H9 (cell line): ENCODE measurements at regions not wholly inside any gene's neighbourhood (a gene's known extent, or its start where the extent isn't known, plus 50 kb on each side); places are given as distances from the start of the nearest gene placed in this dataset.

Experiments used
- DNase-seq: peaks from one replicate; pipeline ENCODE4 v3.0.0-alpha.2; 2017
- H2AFZ ChIP-seq: one replicate; pipeline ENCODE4 v1.6.1; 2013; ENCODE audit warnings: mild to moderate bottlenecking, low read length, control low read depth, moderate library complexity
- H2AK5ac ChIP-seq: 2 replicates; pipeline ENCODE4 v1.6.1; 2013; ENCODE audit warnings: low read length, control low read depth, mixed read lengths; ENCODE audit not compliant: insufficient read length
- H2BK120ac ChIP-seq: one replicate; pipeline ENCODE4 v1.6.1; 2013; ENCODE audit warnings: low read depth, mild to moderate bottlenecking, low read length, control low read depth, inconsistent platforms; ENCODE audit not compliant: poor library complexity, severe bottlenecking
- H2BK12ac ChIP-seq: 2 replicates; pipeline ENCODE4 v1.6.1; 2013; ENCODE audit warnings: low read length, control low read depth, mixed read lengths, low read depth; ENCODE audit not compliant: insufficient read length
- H2BK15ac ChIP-seq: 2 replicates; pipeline ENCODE4 v1.6.1; 2013; ENCODE audit warnings: low read depth, low read length, control low read depth
- H2BK20ac ChIP-seq: one replicate; pipeline ENCODE4 v1.6.1; 2013; ENCODE audit warnings: low read depth, mild to moderate bottlenecking, low read length, control low read depth, inconsistent platforms; ENCODE audit not compliant: poor library complexity, severe bottlenecking
- H2BK5ac ChIP-seq: 2 replicates; pipeline ENCODE4 v1.6.1; 2013; ENCODE audit warnings: low read length, control low read depth, mixed read lengths; ENCODE audit not compliant: insufficient read length
- H3K14ac ChIP-seq: 2 replicates; pipeline ENCODE4 v1.6.1; 2013; ENCODE audit warnings: low read length, control low read depth; ENCODE audit not compliant: insufficient read depth
- H3K18ac ChIP-seq: 2 replicates; pipeline ENCODE4 v1.6.1; 2013; ENCODE audit warnings: low read depth, mild to moderate bottlenecking, mixed read lengths, low read length, control low read depth; ENCODE audit not compliant: insufficient read length
- H3K23ac ChIP-seq: 2 replicates; pipeline ENCODE4 v1.6.1; 2013; ENCODE audit warnings: low read length, control low read depth, mixed read lengths, low read depth; ENCODE audit not compliant: insufficient read length
- H3K23me2 ChIP-seq: 2 replicates; pipeline ENCODE4 v1.6.1; 2013; ENCODE audit warnings: low read depth, mild to moderate bottlenecking, mixed read lengths, low read length, control low read depth; ENCODE audit not compliant: insufficient read length, poor library complexity, severe bottlenecking
- H3K27ac ChIP-seq: 2 replicates; pipeline ENCODE4 v1.5.1; 2013; ENCODE audit warnings: low read length, control low read depth, mixed read lengths, low read depth; ENCODE audit not compliant: insufficient read length
- H3K27me3 ChIP-seq: 2 replicates; pipeline ENCODE4 v1.6.1; 2013; ENCODE audit warnings: low read length, control low read depth, inconsistent platforms; ENCODE audit not compliant: insufficient read depth
- H3K4ac ChIP-seq: 2 replicates; pipeline ENCODE4 v1.6.1; 2013; ENCODE audit warnings: low read depth, mild to moderate bottlenecking, control low read depth, inconsistent platforms, low read length, moderate library complexity
- H3K4me1 ChIP-seq: 2 replicates; pipeline ENCODE4 v1.6.1; 2013; ENCODE audit warnings: low read length, control low read depth, inconsistent platforms; ENCODE audit not compliant: insufficient read depth
- H3K4me2 ChIP-seq: 2 replicates; pipeline ENCODE4 v1.6.1; 2013; ENCODE audit warnings: low read length, control low read depth, mixed read lengths; ENCODE audit not compliant: insufficient read length, insufficient read depth
- H3K56ac ChIP-seq: 2 replicates; pipeline ENCODE4 v1.6.1; 2013; ENCODE audit warnings: low read depth, mild to moderate bottlenecking, mixed read lengths, low read length, control low read depth; ENCODE audit not compliant: insufficient read length
- H3K79me1 ChIP-seq: 2 replicates; pipeline ENCODE4 v1.6.1; 2013; ENCODE audit warnings: low read depth, mild to moderate bottlenecking, moderate library complexity, low read length, control low read depth, inconsistent platforms; ENCODE audit not compliant: insufficient read depth, poor library complexity, severe bottlenecking
- H3K79me2 ChIP-seq: 2 replicates; pipeline ENCODE4 v1.6.1; 2013; ENCODE audit warnings: low read length, control low read depth, inconsistent platforms; ENCODE audit not compliant: insufficient read depth
- H3K9ac ChIP-seq: 2 replicates; pipeline ENCODE4 v1.6.1; 2013; ENCODE audit warnings: low read length, control low read depth, mixed read lengths; ENCODE audit not compliant: insufficient read length; ENCODE audit errors: extremely low read depth
- H3K9me3 ChIP-seq: one replicate; pipeline ENCODE4 v1.6.1; 2013; ENCODE audit warnings: low read depth, low read length, inconsistent platforms; ENCODE audit not compliant: control insufficient read depth
- H3T11ph ChIP-seq: one replicate; pipeline ENCODE4 v1.6.1; 2013; ENCODE audit warnings: mild to moderate bottlenecking, low read length, control low read depth, inconsistent platforms
- H4K20me1 ChIP-seq: one replicate; pipeline ENCODE4 v1.6.1; 2013; ENCODE audit not compliant: control insufficient read depth, insufficient read length, insufficient read depth
- H4K5ac ChIP-seq: 2 replicates; pipeline ENCODE4 v1.6.1; 2013; ENCODE audit warnings: low read depth, mild to moderate bottlenecking, mixed read lengths, low read length, control low read depth; ENCODE audit not compliant: insufficient read length
- H4K8ac ChIP-seq: replicated peaks from 2 replicates; pipeline ENCODE4 v1.6.1; 2013; ENCODE audit warnings: low read length, control low read depth, mixed read lengths, low read depth; ENCODE audit not compliant: insufficient read length
- H4K91ac ChIP-seq: 2 replicates; pipeline ENCODE4 v1.6.1; 2013; ENCODE audit warnings: low read depth, mild to moderate bottlenecking, moderate library complexity, mixed read lengths, low read length, control low read depth; ENCODE audit not compliant: insufficient read length
- H3K27ac Mint-ChIP-seq, 3 experiments: 2 replicates in 2 of 3; 3 replicates in 1 of 3; pipeline ENCODE4 v1.8.0; 2020 to 2021; ENCODE audit warnings: mixed read lengths in 3 of 3, mild to moderate bottlenecking in 1 of 3, moderate library complexity in 1 of 3
- H3K27me3 Mint-ChIP-seq: 2 replicates; pipeline ENCODE4 v1.8.0; 2021; ENCODE audit warnings: low read depth, mild to moderate bottlenecking, moderate library complexity, mixed read lengths
- H3K36me3 Mint-ChIP-seq, 3 experiments: 2 replicates in 2 of 3; 3 replicates in 1 of 3; pipeline ENCODE4 v1.8.0; 2020 to 2021; ENCODE audit warnings: low read depth in 3 of 3, mixed read lengths in 3 of 3; ENCODE audit not compliant: insufficient read depth in 1 of 3
- H3K4me1 Mint-ChIP-seq, 2 experiments: 2 replicates each; pipeline ENCODE4 v1.8.0; 2020; ENCODE audit warnings: mixed read lengths in 2 of 2
- H3K4me3 Mint-ChIP-seq, 2 experiments: 2 replicates in 1 of 2; 3 replicates in 1 of 2; pipeline ENCODE4 v1.8.0; 2020 to 2021; ENCODE audit warnings: mild to moderate bottlenecking in 2 of 2, mixed read lengths in 2 of 2, moderate library complexity in 1 of 2
- H3K9me3 Mint-ChIP-seq, 2 experiments: 2 replicates in 1 of 2; 3 replicates in 1 of 2; pipeline ENCODE4 v1.8.0; 2020; ENCODE audit warnings: mild to moderate bottlenecking in 2 of 2, mixed read lengths in 2 of 2, moderate library complexity in 1 of 2
- WGBS: extraction: QIAGEN DNeasy Blood & Tissue Kit; methylation state at CpG from one replicate; pipeline ENCODE4 v1.1.7; 2013; ENCODE audit warnings: missing lambda C conversion rate, low lambda C conversion rate, mixed read lengths; ENCODE audit not compliant: insufficient read length; ENCODE audit errors: extremely low coverage; 5-methylcytosine and 5-hydroxymethylcytosine counted together
- TF ChIP-seq, protein P1 (sequence below): fragments of 200-600 bp; sonication (generic); conservative IDR thresholded peaks from 3 replicates; pipeline ENCODE4 v1.8.0; 2021; ENCODE audit warnings: antibody characterized with exemption, mild to moderate bottlenecking

DNA sequence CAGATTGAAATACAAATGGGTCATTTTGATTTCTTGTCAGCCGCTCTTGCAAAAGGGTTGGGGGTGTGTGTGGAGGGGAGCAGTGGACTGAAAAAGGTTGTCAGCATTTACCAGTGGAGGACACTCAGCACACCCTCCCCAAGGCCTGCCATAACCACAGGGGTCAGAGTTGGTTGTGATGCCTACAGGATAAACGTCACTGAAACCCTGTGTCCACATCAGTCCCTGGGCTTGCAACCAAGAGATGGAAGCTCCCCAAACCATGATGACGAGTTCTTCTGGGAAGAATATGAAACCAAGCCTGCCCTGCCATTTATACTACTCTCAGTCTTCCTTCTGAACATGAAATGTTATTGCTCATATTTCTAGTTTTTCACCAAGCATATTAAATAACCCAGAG, 54.0 kb upstream of the UMPS start:
- no peaks in the 10 kb centered on the region for H3K79me1 ChIP-seq
- no peak overlapping the region for H2BK120ac ChIP-seq
- H3K9ac ChIP-seq = no peak overlapping the region
- no peak overlapping the region for H4K8ac ChIP-seq
- DNase-seq = no peak
- TF ChIP-seq, protein P1, sequence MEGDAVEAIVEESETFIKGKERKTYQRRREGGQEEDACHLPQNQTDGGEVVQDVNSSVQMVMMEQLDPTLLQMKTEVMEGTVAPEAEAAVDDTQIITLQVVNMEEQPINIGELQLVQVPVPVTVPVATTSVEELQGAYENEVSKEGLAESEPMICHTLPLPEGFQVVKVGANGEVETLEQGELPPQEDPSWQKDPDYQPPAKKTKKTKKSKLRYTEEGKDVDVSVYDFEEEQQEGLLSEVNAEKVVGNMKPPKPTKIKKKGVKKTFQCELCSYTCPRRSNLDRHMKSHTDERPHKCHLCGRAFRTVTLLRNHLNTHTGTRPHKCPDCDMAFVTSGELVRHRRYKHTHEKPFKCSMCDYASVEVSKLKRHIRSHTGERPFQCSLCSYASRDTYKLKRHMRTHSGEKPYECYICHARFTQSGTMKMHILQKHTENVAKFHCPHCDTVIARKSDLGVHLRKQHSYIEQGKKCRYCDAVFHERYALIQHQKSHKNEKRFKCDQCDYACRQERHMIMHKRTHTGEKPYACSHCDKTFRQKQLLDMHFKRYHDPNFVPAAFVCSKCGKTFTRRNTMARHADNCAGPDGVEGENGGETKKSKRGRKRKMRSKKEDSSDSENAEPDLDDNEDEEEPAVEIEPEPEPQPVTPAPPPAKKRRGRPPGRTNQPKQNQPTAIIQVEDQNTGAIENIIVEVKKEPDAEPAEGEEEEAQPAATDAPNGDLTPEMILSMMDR = no peak
- no peaks in the 10 kb centered on the region for H3K4me1 ChIP-seq
- H3K56ac ChIP-seq = no peak overlapping the region
- no peaks in the 10 kb centered on the region for H3K9me3 ChIP-seq
- H3K14ac ChIP-seq = no peak overlapping the region
- H4K91ac ChIP-seq = no peak overlapping the region
- no peak overlapping the region for H3T11ph ChIP-seq
- no peaks in the 10 kb centered on the region for H3K23me2 ChIP-seq
- Mint-ChIP-seq H3K27ac (no peak overlapping the region; a peak in 1 of 7 replicates), H3K4me1 (no peaks in the 10 kb centered on the region), H3K9me3 (no peaks in the 10 kb centered on the region), H3K36me3 (no peaks in the 10 kb centered on the region), H3K27me3 (no peaks in the 10 kb centered on the region), H3K4me3 (no peak overlapping the region)
- no CpG with 5 or more reads among the region's 3 CpGs for WGBS
- H3K4me2 ChIP-seq = no peak overlapping the region
- no peak overlapping the region for H2BK12ac ChIP-seq
- H4K20me1 ChIP-seq = no peaks in the 10 kb centered on the region
- no peak overlapping the region for H4K5ac ChIP-seq
- H2BK5ac ChIP-seq = no peak overlapping the region
- H3K4ac ChIP-seq = no peak overlapping the region
- no peak overlapping the region for H2BK20ac ChIP-seq
- no peak overlapping the region for H3K18ac ChIP-seq
- no peaks in the 10 kb centered on the region for H3K27me3 ChIP-seq
- H2AFZ ChIP-seq = no peak overlapping the region
- H3K27ac ChIP-seq = no peak overlapping the region
- no peaks in the 10 kb centered on the region for H3K79me2 ChIP-seq
- no peak overlapping the region for H2BK15ac ChIP-seq
- H2AK5ac ChIP-seq = no peak overlapping the region
- no peak overlapping the region for H3K23ac ChIP-seq
